ENCODE measurements at regions not wholly inside any gene's neighbourhood (a gene's known extent, or its start where the extent isn't known, plus 50 kb on each side); places are given as distances from the start of the nearest gene placed in this dataset.

DNA sequence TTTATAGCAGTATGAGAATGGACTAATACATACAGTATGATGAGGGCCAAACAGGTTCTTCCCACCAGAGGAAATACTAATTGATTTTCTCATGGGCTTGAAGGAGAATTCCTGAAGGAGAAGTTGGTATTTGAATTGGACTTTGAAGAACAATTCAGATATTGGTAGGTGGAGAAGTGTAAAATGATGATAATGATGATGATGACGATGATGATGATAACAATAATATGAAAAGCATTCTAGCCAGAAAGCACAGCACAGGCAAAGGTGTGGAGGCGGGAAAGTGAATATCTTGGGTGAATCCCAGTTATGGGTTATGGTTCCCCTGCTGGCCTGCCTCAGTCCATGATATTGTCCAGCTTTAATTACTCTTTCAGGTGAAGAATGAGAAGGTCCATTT, 562.4 kb upstream of the SALL1 start:
- WGBS (ENCODE audit: low lambda C conversion rate, missing lambda C conversion rate), result 96% methylated on average over 2 of the region's 2 CpGs
- no peaks in the 10 kb centered on the region for H3K36me3 ChIP-seq (replicated peaks; ENCODE audit: insufficient read depth, low read depth)
- no peaks in the 10 kb centered on the region for H3K9me3 ChIP-seq (ENCODE audit: low read depth)
- H3K79me2 ChIP-seq, result no peaks in the 10 kb centered on the region
- no peaks in the 10 kb centered on the region for H3K9me2 ChIP-seq (replicated peaks; ENCODE audit: insufficient read depth)
- H3K27me3 ChIP-seq, result no peaks in the 10 kb centered on the region
- no peak overlapping the region for H3K4me2 ChIP-seq
- no peak for DNase-seq (ENCODE audit: low spot score)
- H3K27ac ChIP-seq, result no peak overlapping the region
- no peak overlapping the region for H3K4me3 ChIP-seq
- no peak overlapping the region for H2AFZ ChIP-seq
- no peaks in the 10 kb centered on the region for H3K4me1 ChIP-seq (ENCODE audit: insufficient read depth)
- TF ChIP-seq EZH2 (IDR thresholded peaks at IDR 0.05; ENCODE audit: borderline replicate concordance) (no peak), EZH2phosphoT487 (IDR thresholded peaks at IDR 0.05; ENCODE audit: low read depth, severe bottlenecking, unreplicated experiment) (no peak)
- TF ChIP-seq, protein P1, sequence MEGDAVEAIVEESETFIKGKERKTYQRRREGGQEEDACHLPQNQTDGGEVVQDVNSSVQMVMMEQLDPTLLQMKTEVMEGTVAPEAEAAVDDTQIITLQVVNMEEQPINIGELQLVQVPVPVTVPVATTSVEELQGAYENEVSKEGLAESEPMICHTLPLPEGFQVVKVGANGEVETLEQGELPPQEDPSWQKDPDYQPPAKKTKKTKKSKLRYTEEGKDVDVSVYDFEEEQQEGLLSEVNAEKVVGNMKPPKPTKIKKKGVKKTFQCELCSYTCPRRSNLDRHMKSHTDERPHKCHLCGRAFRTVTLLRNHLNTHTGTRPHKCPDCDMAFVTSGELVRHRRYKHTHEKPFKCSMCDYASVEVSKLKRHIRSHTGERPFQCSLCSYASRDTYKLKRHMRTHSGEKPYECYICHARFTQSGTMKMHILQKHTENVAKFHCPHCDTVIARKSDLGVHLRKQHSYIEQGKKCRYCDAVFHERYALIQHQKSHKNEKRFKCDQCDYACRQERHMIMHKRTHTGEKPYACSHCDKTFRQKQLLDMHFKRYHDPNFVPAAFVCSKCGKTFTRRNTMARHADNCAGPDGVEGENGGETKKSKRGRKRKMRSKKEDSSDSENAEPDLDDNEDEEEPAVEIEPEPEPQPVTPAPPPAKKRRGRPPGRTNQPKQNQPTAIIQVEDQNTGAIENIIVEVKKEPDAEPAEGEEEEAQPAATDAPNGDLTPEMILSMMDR (IDR thresholded peaks at IDR 0.05; ENCODE audit: poor library complexity), result no peak
- no peaks in the 10 kb centered on the region for H4K20me1 ChIP-seq (ENCODE audit: insufficient read depth, poor library complexity, severe bottlenecking)

DNA sequence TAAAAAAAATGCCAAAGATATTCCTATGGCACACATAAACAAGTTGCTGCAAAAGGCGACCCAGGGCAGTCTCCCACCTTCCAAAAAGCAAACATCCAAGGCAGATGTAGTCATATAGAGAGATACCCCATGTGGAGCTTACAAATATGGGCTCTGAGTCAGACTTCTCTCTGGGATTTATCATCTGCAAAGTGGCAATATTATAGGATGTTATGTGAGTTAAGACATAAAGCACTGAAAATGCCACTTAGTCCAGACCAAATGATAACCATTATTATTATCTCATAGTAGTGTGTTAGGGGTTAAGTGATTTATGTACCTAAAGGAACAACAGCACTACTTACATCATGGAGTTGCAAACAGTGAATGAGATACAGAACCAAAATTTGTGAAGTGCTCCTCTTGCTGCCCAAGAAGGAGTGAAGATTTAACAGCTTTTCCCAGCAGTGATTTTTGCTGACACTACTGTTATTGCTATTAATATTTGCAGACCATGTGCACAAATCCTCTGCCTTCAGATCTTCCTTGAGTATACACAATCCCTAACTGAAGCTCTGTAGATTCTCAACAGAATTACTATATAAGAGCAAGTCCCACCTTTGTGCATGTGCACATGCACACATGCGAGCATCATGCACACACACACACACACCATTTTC, 560.0 kb upstream of the SALL1 start:
- H2AFZ ChIP-seq, result no peak overlapping the region
- no peak for DNase-seq (ENCODE audit: low spot score)
- no peaks in the 10 kb centered on the region for H3K9me3 ChIP-seq (ENCODE audit: low read depth)
- no peak overlapping the region for H3K27ac ChIP-seq
- no peaks in the 10 kb centered on the region for H3K4me1 ChIP-seq (ENCODE audit: insufficient read depth)
- H3K79me2 ChIP-seq, result no peaks in the 10 kb centered on the region
- H3K9me2 ChIP-seq (replicated peaks; ENCODE audit: insufficient read depth), result no peaks in the 10 kb centered on the region
- no peak overlapping the region for H3K4me3 ChIP-seq
- H3K27me3 ChIP-seq, result no peaks in the 10 kb centered on the region
- H3K36me3 ChIP-seq (replicated peaks; ENCODE audit: insufficient read depth, low read depth), result no peaks in the 10 kb centered on the region
- no peaks in the 10 kb centered on the region for H4K20me1 ChIP-seq (ENCODE audit: insufficient read depth, poor library complexity, severe bottlenecking)
- WGBS (ENCODE audit: low lambda C conversion rate, missing lambda C conversion rate), result 85% methylated on average over 2 of the region's 2 CpGs
- no peak for TF ChIP-seq EZH2phosphoT487 (IDR thresholded peaks at IDR 0.05; ENCODE audit: low read depth, severe bottlenecking, unreplicated experiment)
- TF ChIP-seq EZH2 (IDR thresholded peaks at IDR 0.05; ENCODE audit: borderline replicate concordance), result no peak
- TF ChIP-seq, protein P1 (IDR thresholded peaks at IDR 0.05; ENCODE audit: poor library complexity), result no peak
- H3K4me2 ChIP-seq, result no peak overlapping the region

DNA sequence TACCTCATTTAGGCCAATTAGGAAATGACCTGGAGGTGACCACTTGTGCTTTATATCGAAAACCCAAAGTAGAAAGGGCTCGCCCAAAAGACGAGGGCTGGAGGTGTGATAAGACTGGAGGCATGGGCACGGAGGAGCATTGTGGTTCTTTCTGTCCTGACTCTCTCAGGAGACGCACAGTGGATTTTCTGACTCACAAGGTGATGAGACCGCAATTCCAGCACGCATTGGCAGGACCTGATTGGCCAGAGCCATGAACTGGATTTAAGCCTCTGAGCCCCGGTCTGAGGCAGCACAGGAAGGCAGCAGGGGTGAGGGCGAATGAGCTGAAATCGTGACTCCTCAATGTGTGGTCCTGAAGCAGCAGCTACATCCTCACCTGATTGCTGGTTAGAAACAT, 559.1 kb upstream of the SALL1 start:
- Histone ChIP-seq H3K4me2 (no peak overlapping the region), H3K27me3 (no peaks in the 10 kb centered on the region), H3K4me3 (no peak overlapping the region), H4K20me1 (ENCODE audit: insufficient read depth, poor library complexity, severe bottlenecking) (no peaks in the 10 kb centered on the region), H2AFZ (no peak overlapping the region), H3K79me2 (no peaks in the 10 kb centered on the region), H3K27ac (no peak overlapping the region), H3K36me3 (replicated peaks; ENCODE audit: insufficient read depth, low read depth) (no peaks in the 10 kb centered on the region), H3K9me3 (ENCODE audit: low read depth) (no peaks in the 10 kb centered on the region), H3K9me2 (replicated peaks; ENCODE audit: insufficient read depth) (no peaks in the 10 kb centered on the region), H3K4me1 (ENCODE audit: insufficient read depth) (no peaks in the 10 kb centered on the region)
- TF ChIP-seq EZH2phosphoT487 (IDR thresholded peaks at IDR 0.05; ENCODE audit: low read depth, severe bottlenecking, unreplicated experiment) (no peak), EZH2 (IDR thresholded peaks at IDR 0.05; ENCODE audit: borderline replicate concordance) (no peak)
- TF ChIP-seq, protein P1 (IDR thresholded peaks at IDR 0.05; ENCODE audit: poor library complexity), result no peak
- no peak for DNase-seq (ENCODE audit: low spot score)
- 83% methylated on average over 10 of the region's 10 CpGs for WGBS (ENCODE audit: low lambda C conversion rate, missing lambda C conversion rate)
